HCT116 (cell line): ENCODE measurements at regions not wholly inside any gene's neighbourhood (a gene's known extent, or its start where the extent isn't known, plus 50 kb on each side); places are given as distances from the start of the nearest gene placed in this dataset.

Experiments
- ATAC-seq: fragments of 200-7000 bp; cut with Tn5 transposase; 2 replicates; pipeline ENCODE4 v1.9.1; 2020; ENCODE audit warnings: mild to moderate bottlenecking, moderate library complexity
- BruUV-seq: library from RNA; stranded (reverse); fragments of 400-500 nt; replicated peaks from 2 replicates; lab custom pipeline; 2021; lab: Mats Ljungman, UMichigan
- CTCF ChIA-PET: fragments of 300-600 bp; sonication (Branson Sonifier 250); formaldehyde crosslinking; loops from one replicate; lab custom pipeline; 2021; ENCODE audit warnings: antibody characterized with exemption; lab: Charles Lee
- POLR2A ChIA-PET: fragments of 300-600, 350-600 bp; sonication (Branson Sonifier 250); formaldehyde crosslinking; loops from one replicate; lab custom pipeline; 2021; ENCODE audit warnings: antibody characterized with exemption; lab: Charles Lee
- RAD21 ChIA-PET, 2 experiments: fragments of 300-600 bp; sonication (Branson Sonifier 250); formaldehyde crosslinking; loops; one replicate each; lab custom pipeline; 2023; ENCODE audit warnings: low total read pairs in 2 of 2; ENCODE audit not compliant: uncharacterized antibody in 2 of 2, unreplicated experiment in 2 of 2, low non-redundant PET in 1 of 2; lab: Charles Lee
- DNase-seq: peaks from one replicate; pipeline ENCODE4 v3.0.0-alpha.2; 2010; ENCODE audit warnings: low read depth, low spot score
- H2AFZ ChIP-seq: fragments of 200-600 bp; shearing (Covaris generic), sonication (generic); 2 replicates; pipeline ENCODE4 v1.6.1; 2017; ENCODE audit warnings: low read depth, mixed run types, mixed read lengths, antibody characterized with exemption, low read length; ENCODE audit not compliant: poor library complexity, severe bottlenecking
- H3K27ac ChIP-seq: 2 replicates; pipeline ENCODE4 v1.5.1; 2012; ENCODE audit warnings: low read depth, low read length
- H3K27me3 ChIP-seq: fragments of 200-600 bp; sonication (generic); 2 replicates; pipeline ENCODE4 v1.6.1; 2016; ENCODE audit warnings: mixed run types, low read length, mixed read lengths; ENCODE audit not compliant: insufficient read depth
- H3K36me3 ChIP-seq, 2 experiments: fragments of 200-500 bp in 1 of 2; fragments of 200-600 bp in 1 of 2; sonication (Bioruptor generic) in 1 of 2; sonication (generic) in 1 of 2; 2 replicates each; pipeline versions ENCODE4 v1.5.1 to v1.6.1; 2014 to 2016; ENCODE audit warnings: low read length in 2 of 2, inconsistent platforms in 1 of 2, mixed read lengths in 1 of 2, mixed run types in 1 of 2; ENCODE audit not compliant: insufficient read depth in 2 of 2, control insufficient read depth in 1 of 2
- H3K4me1 ChIP-seq, 2 experiments: fragments of 200-600 bp in 1 of 2; sonication (generic) in 1 of 2; 2 replicates each; pipeline versions ENCODE4 v1.5.1 to v1.6.1; 2012 to 2017; ENCODE audit warnings: low read length in 2 of 2, inconsistent platforms in 1 of 2, mild to moderate bottlenecking in 1 of 2, mixed read lengths in 1 of 2, mixed run types in 1 of 2, moderate library complexity in 1 of 2; ENCODE audit not compliant: insufficient read depth in 2 of 2, control insufficient read depth in 1 of 2
- H3K4me2 ChIP-seq: fragments of 200-600 bp; sonication (generic); 2 replicates; pipeline ENCODE4 v1.6.1; 2017; ENCODE audit warnings: mixed run types, low read length, mixed read lengths
- H3K4me3 ChIP-seq, 2 experiments: fragments of 200-600 bp in 1 of 2; sonication (generic) in 1 of 2; replicated peaks in 1 of 2; 2 replicates each; pipeline ENCODE4 v1.5.1; 2011 to 2016; ENCODE audit warnings: low read length in 2 of 2, control low read depth in 1 of 2, low read depth in 1 of 2, mild to moderate bottlenecking in 1 of 2, mixed read lengths in 1 of 2, mixed run types in 1 of 2
- H3K79me2 ChIP-seq: fragments of 200-600 bp; sonication (generic); 2 replicates; pipeline ENCODE4 v1.6.1; 2017; ENCODE audit warnings: mild to moderate bottlenecking, mixed run types, low read length, moderate library complexity, mixed read lengths; ENCODE audit not compliant: insufficient read depth
- H3K9ac ChIP-seq: fragments of 200-600 bp; sonication (generic); 2 replicates; pipeline ENCODE4 v1.6.1; 2016; ENCODE audit warnings: low read length, mixed read lengths
- H3K9me2 ChIP-seq: fragments of 200-600 bp; sonication (generic), shearing (Covaris generic); 2 replicates; pipeline ENCODE4 v1.6.1; 2017; ENCODE audit warnings: mixed run types, mild to moderate bottlenecking, moderate library complexity; ENCODE audit not compliant: insufficient read depth
- H3K9me3 ChIP-seq, 2 experiments: fragments of 200-500 bp in 1 of 2; fragments of 200-600 bp in 1 of 2; sonication (Bioruptor generic) in 1 of 2; sonication (generic) in 1 of 2; 2 replicates each; pipeline ENCODE4 v1.6.1; 2014 to 2017; ENCODE audit warnings: low read length in 2 of 2, mixed read lengths in 2 of 2, inconsistent platforms in 1 of 2, low read depth in 1 of 2, mild to moderate bottlenecking in 1 of 2, mixed run types in 1 of 2, moderate library complexity in 1 of 2; ENCODE audit not compliant: control insufficient read depth in 1 of 2, insufficient read depth in 1 of 2
- H4K20me1 ChIP-seq: fragments of 200-600 bp; sonication (generic), shearing (Covaris generic); 2 replicates; pipeline ENCODE4 v1.6.1; 2017; ENCODE audit warnings: mixed run types, mild to moderate bottlenecking, moderate library complexity; ENCODE audit not compliant: insufficient read depth
- ELF1 ChIP-seq: IDR thresholded peaks from 2 replicates; pipeline ENCODE4 v1.6.1; 2012; ENCODE audit warnings: low read depth, borderline replicate concordance
- JUND ChIP-seq: IDR thresholded peaks from 2 replicates; pipeline ENCODE4 v1.6.1; 2012
- MAX ChIP-seq: IDR thresholded peaks from 2 replicates; pipeline ENCODE4 v1.6.1; 2012
- POLR2A ChIP-seq: IDR thresholded peaks from 2 replicates; pipeline ENCODE4 v1.7.0; 2011; ENCODE audit warnings: borderline replicate concordance; ENCODE audit not compliant: insufficient read depth, insufficient read length; ENCODE audit errors: extremely low read depth
- POLR2AphosphoS5 ChIP-seq: IDR thresholded peaks from 2 replicates; pipeline ENCODE4 v1.6.1; 2011; ENCODE audit warnings: mild to moderate bottlenecking, low read depth, low read length, moderate library complexity
- RAD21 ChIP-seq: IDR thresholded peaks from 2 replicates; pipeline ENCODE4 v1.6.1; 2012; ENCODE audit warnings: low read depth, mild to moderate bottlenecking
- SIN3A ChIP-seq: IDR thresholded peaks from 2 replicates; pipeline ENCODE4 v1.6.1; 2012; ENCODE audit warnings: low read depth
- SP1 ChIP-seq: IDR thresholded peaks from 2 replicates; pipeline ENCODE4 v1.6.1; 2012; ENCODE audit warnings: low read depth
- SRF ChIP-seq: IDR thresholded peaks from 2 replicates; pipeline ENCODE4 v1.6.1; 2012; ENCODE audit warnings: low read depth
- TCF7L2 ChIP-seq: IDR thresholded peaks from 2 replicates; pipeline ENCODE4 v1.7.0; 2011; ENCODE audit warnings: borderline replicate concordance, inconsistent platforms; ENCODE audit not compliant: insufficient read depth, insufficient read length; ENCODE audit errors: extremely low read depth
- ZBTB33 ChIP-seq: IDR thresholded peaks from 2 replicates; pipeline ENCODE4 v1.6.1; 2011; ENCODE audit warnings: mild to moderate bottlenecking, low read length, moderate library complexity; ENCODE audit not compliant: insufficient replicate concordance; ENCODE audit errors: extremely low read depth
- intact Hi-C: fragments of 100-400 bp; cut with micrococcal nuclease; formaldehyde crosslinking; loops from 2 replicates; pipeline ENCODE4 v1.10.0; 2022

GRCh38 chr6:73984571-73985210 is 288.7 kb downstream of the CD109 start:
- no peaks in the 10 kb centered on the region for H4K20me1 ChIP-seq
- no peak overlapping the region for H3K4me2 ChIP-seq
- H3K9ac ChIP-seq: no peak overlapping the region
- intact Hi-C loops: no loop called here
- no peak overlapping the region for H3K4me3 ChIP-seq
- no peak overlapping the region for H3K27ac ChIP-seq
- no peaks in the 10 kb centered on the region for H3K36me3 ChIP-seq
- H3K9me3 ChIP-seq: no peaks in the 10 kb centered on the region
- H3K27me3 ChIP-seq: no peaks in the 10 kb centered on the region
- ATAC-seq (no peak), DNase-seq (no peak)
- H2AFZ ChIP-seq: no peak overlapping the region
- H3K4me1 ChIP-seq: no peaks in the 10 kb centered on the region
- CTCF ChIA-PET: interaction anchor here (1.0 to 1.3 kb wide), 2 partner anchors 15 to 1224 kb away, joined by 3 to 4 read pairs; no protein-coding TSS in a partner anchor
- POLR2A ChIA-PET: no interaction called here
- no TSS peak for BruUV-seq
- no peaks in the 10 kb centered on the region for H3K9me2 ChIP-seq
- H3K79me2 ChIP-seq: no peaks in the 10 kb centered on the region
- RAD21 ChIA-PET: no interaction called here
- TF ChIP-seq SP1 (no peak), TCF7L2 (no peak), RAD21 (no peak), ZBTB33 (no peak), SIN3A (no peak), POLR2AphosphoS5 (no peak), SRF (no peak), POLR2A (no peak), JUND (no peak), ELF1 (no peak), MAX (no peak)
